CD4-positive, alpha-beta T cell treated with Interleukin-12 subunit alpha and Interleukin-12 subunit beta, for 1 hour (primary cell): ENCODE measurements at regions not wholly inside any gene's neighbourhood (a gene's known extent, or its start where the extent isn't known, plus 50 kb on each side); places are given as distances from the start of the nearest gene placed in this dataset.
"Not testable (repeated sequence)": the region's sequence is repeated elsewhere in the genome, so short reads cannot be mapped to it uniquely, and the experiment has no call there.

Source experiments
- DNase-seq: peaks from one replicate; pipeline ENCODE4 v3.0.0-alpha.2; 2020

DNA sequence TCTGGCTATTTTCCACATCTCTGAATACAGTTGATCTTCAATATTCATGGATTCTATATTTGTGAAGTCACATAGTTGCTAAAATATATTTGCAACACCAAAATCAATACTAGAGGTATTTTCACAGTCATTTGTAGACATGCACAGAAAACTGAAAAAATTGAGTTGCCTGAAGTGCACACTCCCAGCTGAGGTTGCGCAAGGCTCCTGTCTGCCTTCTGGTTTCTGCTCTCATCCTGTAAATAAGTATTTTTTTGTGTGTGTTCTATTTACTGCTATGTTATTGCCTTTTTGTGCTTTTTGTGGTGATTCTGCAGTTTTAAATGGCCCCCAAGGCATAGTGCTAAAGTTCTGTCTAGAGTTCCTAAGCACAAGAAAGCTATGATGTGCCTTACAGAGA is 371.1 kb upstream of the GRAMD2B start:
- no peak for DNase-seq

- no peak for DNase-seq
Measured at GRCh38 chr5:126052791-126053190, 370.4 kb upstream of the GRAMD2B start.

- no peak for DNase-seq
Measured at GRCh38 chr5:126053630-126054029, 369.6 kb upstream of the GRAMD2B start.

DNA sequence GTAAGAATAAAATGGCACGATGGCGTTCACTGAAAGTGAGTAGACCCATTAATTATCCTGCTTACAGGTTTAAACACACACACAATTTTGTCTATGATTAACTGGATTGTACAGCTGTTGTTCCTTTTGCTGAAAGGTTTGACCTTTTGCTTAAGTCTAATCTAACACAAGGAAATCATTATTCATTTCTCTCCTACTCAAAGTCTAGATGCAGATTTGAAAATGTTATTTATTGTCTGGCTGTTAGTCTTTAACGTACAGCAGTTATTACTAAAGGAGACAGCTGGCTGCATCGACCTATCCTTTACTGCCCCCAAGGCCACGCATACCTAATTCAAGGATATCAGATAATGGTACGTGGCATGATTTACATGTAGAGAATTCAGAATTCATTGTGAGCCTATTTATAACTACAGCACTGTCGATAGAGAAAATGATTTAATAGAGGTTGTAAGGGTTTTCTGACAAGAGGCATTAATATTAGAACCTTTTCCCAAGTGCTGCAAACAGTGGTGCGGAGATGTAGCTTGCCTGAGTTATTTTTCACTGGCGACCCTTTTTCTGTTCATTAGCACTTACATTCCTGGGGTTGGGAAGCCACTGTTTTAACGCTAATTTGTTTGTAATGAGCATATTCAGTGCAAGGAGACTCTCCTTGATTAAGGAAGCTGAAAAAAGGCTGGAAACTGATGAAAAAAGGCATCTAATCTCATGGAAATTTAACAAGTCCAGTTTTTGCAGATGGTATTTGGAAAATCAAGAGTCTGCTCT is 368.4 kb upstream of the GRAMD2B start:
- no peak for DNase-seq

GRCh38 chr5:126055348-126055729 is 367.9 kb upstream of the GRAMD2B start:
- no peak for DNase-seq

DNA sequence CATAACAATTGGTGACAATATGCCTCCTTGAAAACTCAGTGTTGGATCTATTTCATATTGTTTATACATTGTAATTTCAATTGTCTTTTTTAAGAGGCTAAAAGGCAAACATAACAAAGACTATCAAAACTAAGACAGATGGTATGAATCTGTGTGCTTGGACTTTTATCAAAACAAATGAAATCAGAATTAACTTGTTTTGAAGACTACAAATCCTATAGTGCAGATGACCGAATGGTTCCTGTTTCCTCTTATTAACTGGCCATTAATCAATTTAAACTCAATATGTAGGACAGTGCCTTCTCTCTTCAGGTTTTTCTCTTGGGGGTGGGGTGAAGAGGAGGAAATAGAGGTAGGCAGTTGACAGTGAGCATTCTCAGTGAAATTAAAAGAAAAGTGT is 366.9 kb upstream of the GRAMD2B start:
- no peak for DNase-seq

GRCh38 chr5:126056851-126057622 is 366.2 kb upstream of the GRAMD2B start:
- no peak for DNase-seq

- DNase-seq, result not testable (repeated sequence)
Measured at GRCh38 chr5:126058392-126058791, 364.8 kb upstream of the GRAMD2B start.

DNA sequence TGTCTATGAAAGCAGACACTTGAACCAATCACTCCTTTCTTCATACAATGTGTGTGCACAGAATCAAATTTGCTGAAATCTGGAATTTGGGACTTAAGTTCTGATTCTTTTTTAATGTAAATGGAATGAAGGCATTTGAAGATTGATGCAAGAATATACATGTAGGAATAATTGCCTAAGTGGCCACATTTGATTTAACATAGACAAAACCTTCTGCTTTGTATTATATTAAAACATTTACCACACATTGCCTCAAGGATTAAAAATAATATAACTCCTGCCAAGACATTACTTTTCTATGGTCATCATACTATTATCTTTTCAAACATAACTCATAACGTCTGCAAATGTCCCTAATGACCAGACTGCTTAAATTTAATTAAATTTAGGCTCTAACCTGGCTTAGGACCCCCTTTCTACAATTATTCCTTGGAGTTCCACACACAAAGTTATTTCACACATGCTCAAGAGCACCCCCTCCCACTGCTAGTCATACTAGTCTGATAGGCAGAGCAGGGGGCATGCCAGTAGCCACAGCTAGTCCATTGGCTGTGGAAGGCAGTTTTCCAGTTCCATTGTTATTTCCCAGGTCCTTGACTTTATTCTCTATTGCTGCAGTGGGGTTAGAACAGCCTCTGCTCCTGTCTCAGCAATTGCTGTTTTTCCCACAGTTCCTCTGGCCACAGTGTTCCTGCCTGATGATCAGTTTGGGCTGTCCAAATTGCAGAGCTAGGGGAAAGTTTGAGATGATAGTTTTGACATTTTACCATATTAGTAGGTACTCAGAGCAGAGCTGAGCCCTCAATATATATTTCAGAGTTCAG is 360.6 kb upstream of the GRAMD2B start:
- DNase-seq, result no peak

DNA sequence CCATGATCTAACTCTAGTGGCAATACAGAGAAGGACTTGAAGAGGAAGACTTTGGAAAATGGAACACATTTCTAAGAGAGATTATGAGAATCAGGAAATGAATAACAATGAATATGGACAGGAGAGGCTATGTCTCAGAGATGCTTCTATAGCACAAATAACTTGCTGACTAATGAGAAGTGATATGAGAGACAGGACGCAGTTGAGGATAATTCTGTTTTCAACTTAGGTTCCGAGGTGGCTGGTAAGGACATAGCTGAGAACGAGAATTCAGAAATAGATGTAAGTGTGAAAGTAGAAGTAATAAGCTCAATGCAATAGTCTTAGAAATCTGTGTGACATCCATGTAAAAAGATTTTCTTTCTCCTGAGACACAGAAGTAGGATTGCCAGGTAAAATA is 358.1 kb upstream of the GRAMD2B start:
- no peak for DNase-seq

GRCh38 chr5:126066836-126067235 is 356.4 kb upstream of the GRAMD2B start:
- DNase-seq, result no peak

DNA sequence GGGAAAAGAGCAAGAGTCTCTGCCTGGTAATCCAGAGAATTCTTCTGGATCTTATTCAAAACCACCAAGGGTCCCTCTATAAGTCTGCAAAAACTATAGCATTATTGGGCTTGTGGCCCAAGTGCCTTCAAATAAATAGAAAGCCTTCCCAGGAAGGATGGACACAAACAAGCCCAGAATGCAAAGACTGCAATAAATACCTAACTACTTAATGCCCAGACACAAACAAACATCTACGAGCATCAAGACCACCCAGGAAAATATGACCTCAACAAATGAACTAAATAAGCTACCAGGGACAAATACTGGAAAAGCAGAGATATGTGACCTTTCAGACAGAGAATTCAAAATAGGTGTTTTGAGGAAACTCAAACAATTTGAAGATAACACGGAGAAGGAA is 355.8 kb upstream of the GRAMD2B start:
- DNase-seq, result no peak

- DNase-seq, result no peak
Measured at GRCh38 chr5:126069329-126069728, 353.9 kb upstream of the GRAMD2B start.

DNA sequence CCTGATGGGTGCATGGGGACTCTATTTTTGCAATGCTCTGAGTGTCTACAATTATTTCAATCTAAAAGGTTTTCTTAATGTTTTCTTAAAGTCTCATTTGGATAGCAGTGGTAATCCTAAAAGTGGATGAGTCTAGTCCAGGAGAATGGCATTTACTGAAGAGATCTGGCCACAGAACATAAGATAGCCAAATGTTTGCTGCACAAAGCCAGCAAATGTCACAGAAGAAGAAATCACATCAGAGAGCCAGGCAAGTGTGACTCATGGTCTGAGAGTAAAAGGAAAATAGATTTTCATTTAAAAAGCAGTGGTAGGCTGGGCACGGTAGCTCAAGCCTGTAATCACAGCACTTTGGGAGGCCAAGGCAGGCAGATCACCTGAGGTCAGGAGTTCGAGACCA is 352.7 kb upstream of the GRAMD2B start:
- no peak for DNase-seq

DNA sequence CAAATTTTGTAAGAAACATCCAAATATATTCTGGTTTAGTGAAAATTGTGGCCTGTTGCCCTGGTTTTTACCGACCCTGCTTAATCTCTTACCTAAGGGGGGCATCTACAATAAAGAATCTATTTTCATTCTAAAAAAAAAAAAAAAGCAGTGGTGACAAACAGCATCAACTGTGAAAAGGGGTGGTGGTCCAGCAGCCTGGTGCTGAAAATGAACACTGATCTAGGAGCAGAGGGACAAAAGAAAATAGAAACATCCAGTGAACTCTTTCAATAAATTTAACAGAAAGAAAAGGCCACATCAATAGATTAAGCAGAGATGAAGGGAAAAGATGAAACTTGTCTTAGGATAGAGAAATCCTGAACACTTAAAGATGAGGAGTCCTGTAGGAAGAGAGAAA is 348.7 kb upstream of the GRAMD2B start:
- DNase-seq, result no peak

DNA sequence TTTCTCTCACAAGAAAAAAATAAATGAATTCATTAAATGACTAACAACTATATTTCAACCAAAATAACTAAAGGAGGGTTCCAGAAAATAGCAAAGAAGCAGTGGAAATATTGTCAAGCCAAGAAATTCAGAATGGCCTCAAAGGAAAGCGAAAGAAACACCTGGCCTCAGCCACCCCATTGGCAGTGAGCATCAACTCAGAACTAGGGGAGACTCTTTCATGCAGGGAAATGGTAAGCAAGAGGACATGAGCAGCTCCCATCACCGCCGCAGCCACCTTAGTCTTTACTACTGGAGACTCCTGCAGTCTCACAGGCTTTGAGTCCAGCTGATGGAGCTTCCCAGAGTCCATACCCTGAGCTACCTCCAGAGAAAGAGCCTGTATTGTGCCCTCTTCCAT is 343.9 kb upstream of the GRAMD2B start:
- DNase-seq, result no peak

GRCh38 chr5:126081209-126081608 is 342.0 kb upstream of the GRAMD2B start:
- no peak for DNase-seq

DNA sequence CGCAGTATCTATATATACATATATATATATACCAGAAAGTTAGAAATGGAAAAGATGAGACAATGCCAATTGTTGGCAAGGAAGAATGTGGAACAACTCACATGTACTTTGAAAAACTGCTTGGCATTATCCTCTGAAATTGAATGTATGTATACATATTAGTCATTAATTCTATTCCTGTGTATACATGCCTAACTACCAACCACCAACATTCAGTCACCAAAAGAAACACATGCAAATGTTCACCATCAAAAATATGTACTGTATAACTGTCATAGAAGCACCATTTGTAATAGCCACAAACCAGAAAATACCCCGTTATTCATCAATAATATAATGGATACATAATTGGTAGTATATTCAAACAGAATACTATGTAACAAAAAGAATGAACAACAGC is 330.2 kb upstream of the GRAMD2B start:
- no peak for DNase-seq

DNA sequence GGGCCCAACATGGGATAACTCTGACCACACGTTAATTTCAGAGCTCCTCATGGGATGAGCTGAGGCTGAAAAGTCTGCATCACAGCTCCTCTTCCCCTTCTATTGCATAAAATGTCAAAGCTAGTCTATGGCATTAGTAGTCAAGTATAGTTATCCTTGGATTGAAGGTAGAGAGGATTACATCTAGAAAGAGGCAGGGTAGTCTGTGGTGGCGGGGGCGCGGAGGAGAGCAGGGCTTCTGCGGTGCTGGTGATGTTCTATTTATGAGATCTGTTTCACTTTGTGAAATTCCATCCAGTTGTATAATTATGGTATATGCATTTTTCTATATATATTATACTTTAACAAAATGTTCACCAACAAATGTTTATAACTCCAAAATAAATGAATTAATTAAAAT is 329.5 kb upstream of the GRAMD2B start:
- DNase-seq, result no peak

DNA sequence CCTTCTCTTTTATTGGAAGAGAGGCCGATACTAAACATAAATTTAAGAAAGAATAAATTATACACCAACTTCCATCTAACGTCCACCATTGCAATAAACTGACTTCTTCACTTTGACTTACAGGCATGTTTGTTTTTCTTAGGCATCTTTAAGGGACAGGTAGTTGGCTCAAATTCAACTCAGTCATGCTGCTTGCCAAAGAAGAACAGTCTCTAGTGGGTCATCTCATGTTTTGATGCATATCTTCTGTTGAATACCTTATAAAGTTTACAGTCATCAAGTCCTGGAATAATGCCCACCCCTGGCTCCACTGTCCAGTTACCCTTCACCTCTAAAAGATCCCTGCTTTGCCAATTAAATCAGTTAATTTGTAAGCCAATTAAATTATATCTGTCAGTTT is 328.2 kb upstream of the GRAMD2B start:
- no peak for DNase-seq

DNA sequence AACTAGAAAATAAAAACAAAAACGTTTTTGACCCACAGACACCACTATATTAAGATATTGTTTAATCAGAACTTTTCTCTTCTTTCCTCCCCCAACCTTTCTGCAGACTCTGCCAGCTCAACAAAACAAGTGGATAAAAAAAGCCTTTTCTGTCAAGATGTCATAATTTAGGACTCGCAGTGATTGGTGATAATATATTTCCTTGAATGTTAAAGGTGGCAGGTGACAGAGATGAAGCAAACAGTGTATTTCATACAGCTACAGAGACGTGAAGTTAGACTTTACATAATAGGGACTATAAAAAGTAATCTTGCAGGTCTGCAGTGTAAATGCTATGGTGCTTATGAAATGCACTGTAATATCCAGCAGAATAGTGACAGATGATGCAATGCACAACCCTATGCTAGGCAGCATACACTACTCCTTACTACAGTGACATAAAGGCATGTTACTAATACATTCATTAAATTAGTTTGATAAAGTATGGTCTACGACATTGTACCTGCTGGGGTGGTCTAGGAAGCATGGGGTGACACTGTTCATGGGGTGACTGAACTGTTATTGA is 326.7 kb upstream of the GRAMD2B start:
- DNase-seq, result no peak

DNA sequence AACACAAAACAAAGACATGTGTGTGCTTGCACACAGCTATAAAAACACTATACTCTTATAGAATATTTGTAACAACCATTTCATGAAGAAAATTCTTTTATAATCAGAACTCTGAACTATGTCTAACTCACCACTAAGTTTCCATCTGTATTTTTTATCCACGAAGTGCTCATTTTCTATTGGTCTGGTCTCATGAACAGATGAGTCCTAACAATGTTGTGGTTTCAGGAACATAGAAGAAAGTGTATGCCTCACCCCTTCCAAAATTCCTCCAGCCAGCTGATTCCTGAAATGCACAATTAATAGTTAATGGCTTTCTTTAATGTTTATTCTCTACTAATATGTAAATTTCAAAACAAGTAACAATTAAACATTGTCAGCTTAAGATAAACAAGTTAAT is 325.3 kb upstream of the GRAMD2B start:
- no peak for DNase-seq

- no peak for DNase-seq
Measured at GRCh38 chr5:126098330-126099017, 324.7 kb upstream of the GRAMD2B start.
